Keratinocyte (primary cell): ENCODE measurements at regions not wholly inside any gene's neighbourhood (a gene's known extent, or its start where the extent isn't known, plus 50 kb on each side); places are given as distances from the start of the nearest gene placed in this dataset.

Experiments used
- DNase-seq: peaks from one replicate; pipeline ENCODE4 v3.0.0-alpha.2; 2011; ENCODE audit warnings: low read depth, missing footprints, low spot score
- FAIRE-seq: peaks from 2 replicates; lab custom pipeline; 2011; peaks lifted over from hg19 to GRCh38; lab: Jason Lieb, UNC
- H2AFZ ChIP-seq: 2 replicates; pipeline ENCODE4 v1.6.0; 2012; ENCODE audit warnings: low read length, control low read depth, inconsistent platforms; ENCODE audit not compliant: control insufficient read depth
- H3K27ac ChIP-seq: 2 replicates; pipeline ENCODE4 v1.5.1; 2011; ENCODE audit warnings: low read length; ENCODE audit not compliant: control insufficient read depth, insufficient read depth
- H3K27me3 ChIP-seq: 3 replicates; pipeline ENCODE4 v1.6.0; 2011; ENCODE audit warnings: low read length; ENCODE audit not compliant: control insufficient read depth, insufficient read depth; ENCODE audit errors: extremely low read depth
- H3K36me3 ChIP-seq, 2 experiments: 2 replicates in 1 of 2; 3 replicates in 1 of 2; pipeline ENCODE4 v1.5.1; 2011; ENCODE audit warnings: low read length in 2 of 2, mild to moderate bottlenecking in 1 of 2; ENCODE audit not compliant: control insufficient read depth in 2 of 2, insufficient read depth in 2 of 2; ENCODE audit errors: extremely low read depth in 1 of 2
- H3K4me1 ChIP-seq: 3 replicates; pipeline ENCODE4 v1.5.1; 2011; ENCODE audit warnings: low read length; ENCODE audit not compliant: control insufficient read depth, insufficient read depth; ENCODE audit errors: extremely low read depth
- H3K4me2 ChIP-seq: 3 replicates; pipeline ENCODE4 v1.6.0; 2011; ENCODE audit warnings: low read depth, low read length; ENCODE audit not compliant: control insufficient read depth, insufficient read depth; ENCODE audit errors: extremely low read depth
- H3K4me3 ChIP-seq, 3 experiments: fragments of 200-600 bp in 1 of 3; sonication (generic) in 1 of 3; 2 replicates in 2 of 3; 3 replicates in 1 of 3; pipeline ENCODE4 v1.5.1; 2011 to 2016; ENCODE audit warnings: low read length in 3 of 3, mild to moderate bottlenecking in 3 of 3, control low read depth in 2 of 3, inconsistent platforms in 1 of 3, low read depth in 1 of 3, mixed read lengths in 1 of 3, mixed run types in 1 of 3, moderate library complexity in 1 of 3; ENCODE audit not compliant: control insufficient read depth in 2 of 3, insufficient read depth in 2 of 3; ENCODE audit errors: extremely low read depth in 1 of 3
- H3K79me2 ChIP-seq: 2 replicates; pipeline ENCODE4 v1.6.0; 2012; ENCODE audit warnings: low read length; ENCODE audit not compliant: control insufficient read depth, insufficient read depth
- H3K9ac ChIP-seq: 3 replicates; pipeline ENCODE4 v1.6.0; 2011; ENCODE audit warnings: low read length; ENCODE audit not compliant: control insufficient read depth, insufficient read depth; ENCODE audit errors: extremely low read depth
- H3K9me1 ChIP-seq: 3 replicates; pipeline ENCODE4 v1.6.0; 2011; ENCODE audit warnings: low read length; ENCODE audit not compliant: control insufficient read depth, insufficient read depth; ENCODE audit errors: extremely low read depth
- H3K9me3 ChIP-seq: 2 replicates; pipeline ENCODE4 v1.5.1; 2012; ENCODE audit warnings: low read depth, low read length; ENCODE audit not compliant: control insufficient read depth
- H4K20me1 ChIP-seq: 3 replicates; pipeline ENCODE4 v1.6.0; 2011; ENCODE audit warnings: low read length; ENCODE audit not compliant: control insufficient read depth, insufficient read depth; ENCODE audit errors: extremely low read depth
- CTCF ChIP-seq, 3 experiments: IDR thresholded peaks in 1 of 3; conservative IDR thresholded peaks in 1 of 3; optimal IDR thresholded peaks in 1 of 3; 2 replicates in 2 of 3; 3 replicates in 1 of 3; pipeline versions ENCODE3 to v1.5.1; 2011; ENCODE audit warnings: low read length in 3 of 3, mild to moderate bottlenecking in 3 of 3, moderate library complexity in 2 of 3, control low read depth in 1 of 3, inconsistent platforms in 1 of 3; ENCODE audit not compliant: insufficient read depth in 2 of 3; ENCODE audit errors: extremely low read depth in 1 of 3
- EZH2 ChIP-seq: IDR thresholded peaks from one replicate; pipeline ENCODE4 v1.6.1; 2012; ENCODE audit warnings: inconsistent platforms, mild to moderate bottlenecking, low read length, moderate library complexity
- dilution Hi-C: fragments of 300-500 bp; cut with MboI; formaldehyde crosslinking; loops from one replicate; pipeline ENCODE4 v1.7.0; 2020; ENCODE audit warnings: low sequenced_read_pairs; ENCODE audit not compliant: extremely low pct_ligation_motif_present

GRCh38 chr2:23009545-23010149, 375.3 kb upstream of the KLHL29 start:
- Histone ChIP-seq H3K4me3 (no peak overlapping the region), H3K27me3 (no peaks in the 10 kb centered on the region), H3K36me3 (no peaks in the 10 kb centered on the region), H2AFZ (no peak overlapping the region), H3K9me1 (no peaks in the 10 kb centered on the region), H3K4me1 (no peaks in the 10 kb centered on the region), H4K20me1 (no peaks in the 10 kb centered on the region), H3K9ac (no peak overlapping the region), H3K27ac (no peak overlapping the region), H3K79me2 (no peaks in the 10 kb centered on the region), H3K9me3 (no peaks in the 10 kb centered on the region), H3K4me2 (no peak overlapping the region)
- dilution Hi-C loops, result no loop called here
- DNase-seq, result no peak
- FAIRE-seq, result no peak
- TF ChIP-seq EZH2 (no peak), CTCF (optimal IDR thresholded peaks at IDR 0.05 in 1 of 3, IDR thresholded peaks at IDR 0.05 in 1 of 3, conservative IDR thresholded peaks at IDR 0.05 in 1 of 3; ENCODE audit: extremely low read depth in 1 of 3, insufficient read depth in 2 of 3, low read length in 3 of 3) (no peak)

- no peak for TF ChIP-seq CTCF (optimal IDR thresholded peaks at IDR 0.05 in 1 of 3, IDR thresholded peaks at IDR 0.05 in 1 of 3, conservative IDR thresholded peaks at IDR 0.05 in 1 of 3; ENCODE audit: extremely low read depth in 1 of 3, insufficient read depth in 2 of 3, low read length in 3 of 3)
- no peak for TF ChIP-seq EZH2
- no peak overlapping the region for H3K4me2 ChIP-seq
- H3K27ac ChIP-seq, result no peak overlapping the region
- H3K4me1 ChIP-seq, result no peaks in the 10 kb centered on the region
- H3K9me1 ChIP-seq, result no peaks in the 10 kb centered on the region
- no peaks in the 10 kb centered on the region for H3K36me3 ChIP-seq
- H4K20me1 ChIP-seq, result no peaks in the 10 kb centered on the region
- H3K79me2 ChIP-seq, result no peaks in the 10 kb centered on the region
- no peak overlapping the region for H3K9ac ChIP-seq
- dilution Hi-C loops, result no loop called here
- no peak for DNase-seq
- H3K27me3 ChIP-seq, result no peaks in the 10 kb centered on the region
- no peak for FAIRE-seq
- H2AFZ ChIP-seq, result no peak overlapping the region
- H3K9me3 ChIP-seq, result no peaks in the 10 kb centered on the region
- H3K4me3 ChIP-seq, result no peak overlapping the region
Measured at GRCh38 chr2:23012499-23012898, 372.5 kb upstream of the KLHL29 start.
